Smooth muscle cell (in vitro differentiated cells): ENCODE measurements at regions not wholly inside any gene's neighbourhood (a gene's known extent, or its start where the extent isn't known, plus 50 kb on each side); places are given as distances from the start of the nearest gene placed in this dataset.

Experiments
- DNase-seq: peaks from one replicate; lab custom pipeline; 2025; ENCODE audit not compliant: unreplicated experiment; lab: John Stamatoyannopoulos, UW
- H2AFZ ChIP-seq: fragments of 200-600 bp; sonication (generic); 2 replicates; pipeline ENCODE4 v1.6.0; 2016; ENCODE audit warnings: antibody characterized with exemption, low read depth, mild to moderate bottlenecking
- H3F3A ChIP-seq: fragments of 200-600 bp; sonication (generic); 2 replicates; pipeline ENCODE4 v1.6.0; 2017; ENCODE audit warnings: antibody characterized with exemption, low read depth
- H3K27ac ChIP-seq: fragments of 200-600 bp; sonication (generic); 2 replicates; pipeline ENCODE4 v1.5.1; 2016; ENCODE audit warnings: low read depth, mild to moderate bottlenecking
- H3K27me3 ChIP-seq: fragments of 200-600 bp; sonication (generic); 2 replicates; pipeline ENCODE4 v1.6.1; 2016; ENCODE audit warnings: low read depth, mild to moderate bottlenecking
- H3K36me3 ChIP-seq: fragments of 200-600 bp; sonication (generic); 2 replicates; pipeline ENCODE4 v1.5.1; 2016; ENCODE audit warnings: low read depth
- H3K4me1 ChIP-seq: fragments of 200-600 bp; sonication (generic); 2 replicates; pipeline ENCODE4 v1.5.1; 2016; ENCODE audit warnings: low read depth
- H3K4me2 ChIP-seq: fragments of 200-600 bp; sonication (generic); 2 replicates; pipeline ENCODE4 v1.6.0; 2016; ENCODE audit warnings: mild to moderate bottlenecking
- H3K4me3 ChIP-seq: fragments of 200-600 bp; sonication (generic); 2 replicates; pipeline ENCODE4 v1.5.1; 2016; ENCODE audit warnings: mild to moderate bottlenecking
- H3K79me2 ChIP-seq: fragments of 200-600 bp; sonication (generic); 2 replicates; pipeline ENCODE4 v1.6.0; 2016; ENCODE audit warnings: low read depth, mild to moderate bottlenecking
- H3K9ac ChIP-seq: fragments of 200-600 bp; sonication (generic); 2 replicates; pipeline ENCODE4 v1.6.0; 2016; ENCODE audit warnings: low read depth
- H3K9me3 ChIP-seq: fragments of 200-600 bp; sonication (generic); replicated peaks from 2 replicates; pipeline ENCODE4 v1.5.1; 2016; ENCODE audit warnings: low read depth
- H4K20me1 ChIP-seq: fragments of 200-600 bp; sonication (generic); 2 replicates; pipeline ENCODE4 v1.6.0; 2016; ENCODE audit warnings: low read depth
- WGBS: methylation state at CpG from one replicate; pipeline ENCODE4 v1.1.7; 2016; ENCODE audit warnings: low lambda C conversion rate; 5-methylcytosine and 5-hydroxymethylcytosine counted together
- TF ChIP-seq, protein P1 (sequence below): fragments of 200-600 bp; sonication (generic); IDR thresholded peaks from 2 replicates; pipeline ENCODE4 v1.5.1; 2017; ENCODE audit warnings: borderline replicate concordance, mild to moderate bottlenecking, antibody characterized with exemption; ENCODE audit not compliant: insufficient read depth, poor library complexity, severe bottlenecking

DNA sequence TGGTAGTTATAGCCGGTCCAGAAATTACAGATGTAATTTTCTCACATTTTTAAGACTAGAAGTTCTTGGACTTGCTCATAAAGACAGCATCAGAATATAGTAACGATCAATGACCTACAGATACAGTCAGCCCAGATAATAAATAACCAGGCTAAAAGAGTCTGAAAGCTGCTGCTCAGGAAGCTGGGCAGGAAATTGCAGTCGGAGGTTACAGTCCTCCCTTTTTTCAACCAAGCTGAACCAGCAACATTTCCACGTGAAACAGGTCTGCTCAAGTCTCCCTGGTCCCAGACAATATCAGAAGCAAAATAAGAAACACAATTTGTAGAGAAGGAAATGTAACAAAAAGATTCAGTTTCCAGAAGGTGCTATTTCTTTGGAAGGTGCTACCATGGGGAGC, 457.4 kb downstream of the SIPA1L2 start:
- WGBS = 60% methylated on average over 4 of the region's 4 CpGs
- H3F3A ChIP-seq = no peaks in the 10 kb centered on the region

DNA sequence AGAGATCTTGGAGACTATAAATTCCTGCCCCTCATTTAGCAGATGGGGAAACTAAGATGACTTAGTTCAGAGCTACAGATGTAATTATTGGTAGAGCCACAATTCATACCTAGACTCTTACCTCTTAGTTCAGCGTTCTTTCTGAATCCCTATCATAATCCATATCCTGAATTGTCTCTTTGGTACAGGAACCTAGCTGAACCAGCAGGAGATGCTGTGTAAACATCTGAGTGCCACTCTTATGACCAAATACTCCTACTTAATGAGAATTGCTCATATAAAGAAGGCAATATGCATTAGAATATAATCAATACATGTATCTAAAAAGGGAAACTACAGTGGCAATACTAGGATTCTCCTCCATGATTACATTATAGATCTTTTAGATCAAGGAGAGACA, 459.0 kb downstream of the SIPA1L2 start:
- Histone ChIP-seq H3K36me3 (no peaks in the 10 kb centered on the region), H3K4me2 (no peak overlapping the region), H3K27me3 (no peaks in the 10 kb centered on the region), H3K79me2 (no peaks in the 10 kb centered on the region), H2AFZ (no peak overlapping the region), H3K9me3 (no peaks in the 10 kb centered on the region), H4K20me1 (no peaks in the 10 kb centered on the region), H3K9ac (no peak overlapping the region), H3F3A (no peaks in the 10 kb centered on the region), H3K4me3 (no peak overlapping the region), H3K27ac (no peak overlapping the region), H3K4me1 (no peaks in the 10 kb centered on the region)
- DNase-seq = no peak
- whole genome bisulfite sequencing = 97% methylated on average over 1 of the region's 1 CpG
- TF ChIP-seq, protein P1, sequence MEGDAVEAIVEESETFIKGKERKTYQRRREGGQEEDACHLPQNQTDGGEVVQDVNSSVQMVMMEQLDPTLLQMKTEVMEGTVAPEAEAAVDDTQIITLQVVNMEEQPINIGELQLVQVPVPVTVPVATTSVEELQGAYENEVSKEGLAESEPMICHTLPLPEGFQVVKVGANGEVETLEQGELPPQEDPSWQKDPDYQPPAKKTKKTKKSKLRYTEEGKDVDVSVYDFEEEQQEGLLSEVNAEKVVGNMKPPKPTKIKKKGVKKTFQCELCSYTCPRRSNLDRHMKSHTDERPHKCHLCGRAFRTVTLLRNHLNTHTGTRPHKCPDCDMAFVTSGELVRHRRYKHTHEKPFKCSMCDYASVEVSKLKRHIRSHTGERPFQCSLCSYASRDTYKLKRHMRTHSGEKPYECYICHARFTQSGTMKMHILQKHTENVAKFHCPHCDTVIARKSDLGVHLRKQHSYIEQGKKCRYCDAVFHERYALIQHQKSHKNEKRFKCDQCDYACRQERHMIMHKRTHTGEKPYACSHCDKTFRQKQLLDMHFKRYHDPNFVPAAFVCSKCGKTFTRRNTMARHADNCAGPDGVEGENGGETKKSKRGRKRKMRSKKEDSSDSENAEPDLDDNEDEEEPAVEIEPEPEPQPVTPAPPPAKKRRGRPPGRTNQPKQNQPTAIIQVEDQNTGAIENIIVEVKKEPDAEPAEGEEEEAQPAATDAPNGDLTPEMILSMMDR = no peak

More for the DNA sequence above, 457.4 kb downstream of the SIPA1L2 start:
- Histone ChIP-seq H3K4me3 (no peak overlapping the region), H3K4me1 (no peaks in the 10 kb centered on the region), H4K20me1 (no peaks in the 10 kb centered on the region), H3K27me3 (no peaks in the 10 kb centered on the region), H3K4me2 (no peak overlapping the region), H3K36me3 (no peaks in the 10 kb centered on the region), H3K27ac (no peak overlapping the region), H2AFZ (no peak overlapping the region), H3K9ac (no peak overlapping the region), H3K79me2 (no peaks in the 10 kb centered on the region), H3K9me3 (no peaks in the 10 kb centered on the region)
- TF ChIP-seq, protein P1 = no peak
- no peak for DNase-seq

DNA sequence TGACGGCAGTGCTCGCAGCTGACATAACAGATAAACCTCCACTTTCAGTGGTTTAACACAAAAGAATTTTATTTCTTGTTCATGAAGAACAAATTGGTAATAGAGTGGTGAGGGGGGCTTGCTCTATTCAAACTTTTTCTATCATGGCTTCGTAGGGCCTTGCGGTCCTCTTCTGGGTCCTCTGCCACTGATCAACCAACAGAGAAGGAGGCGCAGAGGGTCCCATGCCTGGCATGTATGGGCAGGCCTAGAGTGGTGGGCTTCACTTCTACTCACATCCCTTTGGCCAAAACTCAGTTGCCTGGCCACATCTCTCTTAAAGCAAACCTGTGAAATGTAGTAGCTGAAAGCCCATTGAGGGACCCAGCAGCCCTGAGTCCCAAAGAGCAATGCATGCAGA, 460.5 kb downstream of the SIPA1L2 start:
- Histone ChIP-seq H4K20me1 (no peaks in the 10 kb centered on the region), H3K27me3 (no peaks in the 10 kb centered on the region), H3K79me2 (no peaks in the 10 kb centered on the region), H3K9me3 (no peaks in the 10 kb centered on the region), H2AFZ (no peak overlapping the region), H3K4me2 (no peak overlapping the region), H3K27ac (no peak overlapping the region), H3K36me3 (no peaks in the 10 kb centered on the region), H3K4me1 (no peaks in the 10 kb centered on the region), H3K4me3 (no peak overlapping the region), H3F3A (no peaks in the 10 kb centered on the region), H3K9ac (no peak overlapping the region)
- no peak for DNase-seq
- TF ChIP-seq, protein P1 = no peak
- 94% methylated on average over 5 of the region's 5 CpGs for WGBS

DNA sequence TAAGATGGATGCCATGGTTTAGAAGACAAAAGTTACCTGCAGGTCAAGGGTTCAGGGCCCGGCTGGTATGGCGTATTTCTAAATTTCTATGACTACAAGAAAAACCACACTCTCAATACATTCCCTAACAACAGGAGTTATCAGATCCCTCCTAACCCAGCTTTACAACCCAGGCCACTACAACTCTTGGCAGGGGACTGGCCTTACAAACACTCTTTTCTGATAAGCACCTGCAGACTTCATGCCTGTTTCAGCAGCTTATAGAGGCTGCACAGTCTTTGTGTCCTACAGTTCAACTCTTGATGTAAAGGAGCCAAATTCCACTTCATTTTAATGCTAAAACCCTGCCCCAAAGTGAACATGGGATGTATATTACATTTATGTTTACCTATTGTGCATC, 461.4 kb downstream of the SIPA1L2 start:
- Histone ChIP-seq H3K4me1 (no peaks in the 10 kb centered on the region), H4K20me1 (no peaks in the 10 kb centered on the region), H3F3A (no peaks in the 10 kb centered on the region), H3K27me3 (no peaks in the 10 kb centered on the region), H3K36me3 (no peaks in the 10 kb centered on the region), H3K4me3 (no peak overlapping the region), H2AFZ (no peak overlapping the region), H3K9ac (no peak overlapping the region), H3K27ac (no peak overlapping the region), H3K4me2 (no peak overlapping the region), H3K79me2 (no peaks in the 10 kb centered on the region), H3K9me3 (no peaks in the 10 kb centered on the region)
- WGBS = 93% methylated on average over 2 of the region's 2 CpGs
- TF ChIP-seq, protein P1 = no peak
- DNase-seq = no peak
